Activated effector memory CD4-positive, alpha-beta T cell treated with anti-CD3 and anti-CD28 coated beads, Interleukin-2, amount 50 U/mL, for 16 hours (primary cell): ENCODE measurements at regions not wholly inside any gene's neighbourhood (a gene's known extent, or its start where the extent isn't known, plus 50 kb on each side); places are given as distances from the start of the nearest gene placed in this dataset.
"Not testable (repeated sequence)": the region's sequence is repeated elsewhere in the genome, so short reads cannot be mapped to it uniquely, and the experiment has no call there.

Experiments used
- DNase-seq: peaks from one replicate; pipeline ENCODE4 v3.0.0-alpha.2; 2020

- DNase-seq: no peak
Observed at GRCh38 chr2:195569255-195569654, 87.8 kb upstream of the SLC39A10 start.

GRCh38 chr2:195564625-195565135, 92.3 kb upstream of the SLC39A10 start:
- not testable (repeated sequence) for DNase-seq

- no peak for DNase-seq
Observed at GRCh38 chr2:195563857-195564512, 93.0 kb upstream of the SLC39A10 start.

DNA sequence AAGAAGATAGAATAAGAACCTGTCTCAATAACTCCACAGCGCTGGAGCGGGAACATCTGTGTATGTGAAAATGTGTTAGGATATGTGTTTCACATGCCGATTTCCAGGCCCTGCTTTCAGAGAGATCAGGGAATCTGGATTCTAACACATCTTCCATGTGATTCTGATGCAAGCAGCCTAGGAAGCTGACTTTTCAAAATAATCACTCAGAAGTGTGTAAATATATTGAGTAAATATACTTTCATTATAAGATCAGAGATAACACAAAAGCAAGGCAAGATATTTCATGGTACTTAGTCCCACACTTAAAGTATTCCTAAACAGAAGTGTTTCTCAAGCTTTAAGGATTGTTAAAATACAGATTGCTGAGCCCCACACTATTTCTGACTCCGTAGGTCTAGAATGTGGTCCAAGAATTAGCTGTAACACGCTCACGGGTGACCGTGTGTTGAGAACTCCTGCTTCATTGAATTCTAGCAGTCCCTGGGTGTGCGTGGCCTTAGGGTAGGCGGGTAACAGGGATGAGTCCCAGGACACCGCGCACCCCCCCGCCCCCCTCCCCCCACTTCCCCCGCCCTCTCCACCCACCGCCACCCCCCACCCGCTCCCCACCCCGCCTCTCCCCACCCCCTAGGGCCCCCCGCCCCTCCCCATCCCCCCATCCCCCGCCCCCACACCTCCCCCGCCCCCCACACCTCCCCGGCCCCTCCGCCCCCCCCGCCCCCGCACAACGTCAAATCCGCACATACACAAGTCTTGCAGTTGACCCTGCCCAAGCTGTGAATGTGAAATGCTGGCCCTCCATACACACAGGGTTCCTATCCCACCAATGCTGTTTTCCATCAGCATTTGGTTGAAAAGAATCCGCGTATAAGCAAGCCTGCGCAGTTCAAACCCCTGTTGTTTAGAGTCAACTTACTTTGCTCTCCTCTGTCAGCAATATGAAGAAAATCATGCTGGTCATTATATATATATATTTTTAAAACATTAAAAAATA, 94.2 kb upstream of the SLC39A10 start:
- no peak for DNase-seq

DNA sequence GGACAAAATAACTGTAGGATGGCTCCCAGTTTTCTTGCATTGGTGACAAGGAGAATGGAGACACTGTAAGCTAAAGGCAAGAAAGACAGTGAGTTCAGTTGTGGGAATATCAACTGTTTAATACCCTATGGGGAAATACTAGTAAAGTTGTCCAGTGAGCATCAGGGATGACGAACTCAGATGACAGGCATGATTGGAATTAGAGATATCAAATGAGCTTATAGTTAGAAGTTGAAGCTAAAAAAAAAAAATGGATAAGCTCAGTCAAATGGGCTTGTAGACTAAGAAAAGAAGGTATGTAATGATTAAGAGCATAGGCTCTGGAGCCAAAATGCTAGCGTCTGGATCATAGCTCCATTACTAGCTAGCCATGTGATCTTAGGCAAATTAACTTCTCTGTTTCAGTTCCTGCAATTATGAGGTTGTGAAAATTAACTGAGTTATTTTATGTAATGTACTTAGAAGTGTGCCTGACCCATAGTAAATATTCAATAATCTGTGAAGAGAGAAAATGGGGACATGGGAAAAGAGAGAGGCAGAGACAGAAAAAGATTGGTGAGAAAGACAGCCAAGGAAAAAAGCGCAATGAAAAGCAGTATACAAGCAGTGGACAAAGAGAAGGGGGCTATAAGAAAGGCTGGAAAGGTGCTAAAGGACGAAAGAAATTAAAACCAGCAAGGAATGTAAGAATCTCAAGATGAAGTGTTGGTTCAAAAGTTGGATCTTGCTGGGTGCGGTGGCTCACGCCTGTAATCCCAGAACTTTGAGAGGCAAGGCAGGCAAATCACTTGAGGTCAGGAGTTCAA, 95.7 kb upstream of the SLC39A10 start:
- no peak for DNase-seq

DNA sequence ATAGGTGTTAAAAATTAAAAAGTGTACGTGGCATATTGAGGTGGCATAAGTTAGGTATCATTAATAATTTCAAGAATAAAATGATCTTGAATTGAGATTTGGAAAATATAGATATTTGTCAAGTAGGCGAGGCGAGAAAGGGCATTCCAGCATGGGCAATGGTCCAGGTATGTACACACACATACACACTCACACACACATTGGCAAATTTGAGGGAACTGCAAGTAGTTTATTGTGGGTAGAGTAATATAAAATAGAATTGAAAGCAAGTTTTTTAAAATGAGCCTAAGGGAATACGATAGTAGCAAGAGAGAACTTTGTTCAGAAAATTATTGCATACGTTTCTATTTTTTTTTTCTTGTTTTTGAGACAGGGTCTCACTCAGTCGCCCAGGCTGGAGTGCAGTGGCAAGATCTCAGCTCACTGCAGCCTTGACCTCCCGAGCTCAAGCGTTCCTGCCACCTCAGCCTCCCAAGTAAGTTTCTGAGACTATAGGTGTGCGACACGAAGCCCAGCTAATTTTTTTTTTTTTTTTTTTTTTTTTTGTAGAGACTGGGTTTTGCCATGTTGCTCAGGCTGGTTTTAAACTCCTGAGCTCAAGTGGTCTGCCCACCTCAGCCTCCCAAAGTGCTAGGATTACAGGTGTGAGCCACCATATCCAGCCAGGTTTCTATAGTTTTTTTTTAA, 96.7 kb upstream of the SLC39A10 start:
- no peak for DNase-seq

- peak; percentile 88 for DNase-seq
Observed at GRCh38 chr2:195559431-195559914, 97.6 kb upstream of the SLC39A10 start.

DNA sequence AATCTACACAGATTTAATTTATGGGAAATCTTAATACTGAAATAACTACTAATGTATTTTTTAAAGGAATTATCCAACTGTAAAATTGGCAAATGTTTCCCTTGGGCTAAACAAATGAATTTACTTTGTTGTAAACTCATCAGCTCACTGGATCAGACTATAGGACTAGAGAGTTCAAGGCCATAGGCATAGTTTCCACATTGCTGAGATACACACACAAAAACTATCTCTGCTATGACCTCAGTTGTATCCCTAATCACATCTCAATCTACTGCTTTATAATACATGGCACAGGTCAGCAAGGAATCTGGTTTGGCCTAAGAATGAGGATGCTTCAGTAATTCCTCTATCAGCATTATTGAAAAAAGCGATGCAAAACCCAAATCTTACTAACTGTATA, 101.1 kb upstream of the SLC39A10 start:
- no peak for DNase-seq

GRCh38 chr2:195552581-195552980, 104.4 kb upstream of the SLC39A10 start:
- DNase-seq: no peak

DNA sequence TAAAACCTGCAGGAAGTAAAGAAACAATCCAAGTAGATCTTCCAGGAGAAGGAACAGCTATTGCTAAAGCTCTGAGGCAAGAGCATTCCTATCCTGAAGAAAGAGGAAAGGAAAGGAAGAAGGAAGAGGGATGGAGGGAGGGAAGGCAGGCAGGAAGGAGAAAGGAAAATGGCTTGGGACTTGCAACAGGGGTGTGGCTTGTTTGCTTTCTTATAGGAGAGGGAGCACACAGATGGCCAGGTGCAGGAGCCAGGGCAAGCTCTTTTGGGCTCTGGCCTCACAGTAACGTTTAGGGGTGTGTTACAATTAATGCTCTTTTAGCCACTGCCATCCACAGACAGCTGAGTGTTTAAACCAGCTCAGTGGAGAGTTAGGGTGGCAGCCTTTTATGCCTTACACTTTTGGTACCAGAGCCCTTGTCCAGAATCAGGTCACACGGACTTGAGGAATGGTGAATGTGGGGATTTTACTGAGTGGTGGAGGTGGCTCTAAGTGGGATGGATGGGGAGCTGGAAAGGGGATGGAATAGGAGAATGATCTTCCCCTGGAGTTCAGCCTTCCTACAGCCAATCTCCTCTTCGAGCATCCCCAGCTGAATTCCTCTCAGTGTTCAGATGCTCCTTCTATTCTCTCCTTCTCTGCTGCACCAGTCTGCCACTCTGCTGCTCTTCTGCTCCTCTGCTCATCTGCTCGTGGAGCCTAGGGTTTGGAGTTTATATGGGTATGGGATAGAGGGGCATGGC, 108.7 kb upstream of the SLC39A10 start:
- no peak for DNase-seq

GRCh38 chr2:195547268-195547840, 109.7 kb upstream of the SLC39A10 start:
- DNase-seq: not testable (repeated sequence)

DNA sequence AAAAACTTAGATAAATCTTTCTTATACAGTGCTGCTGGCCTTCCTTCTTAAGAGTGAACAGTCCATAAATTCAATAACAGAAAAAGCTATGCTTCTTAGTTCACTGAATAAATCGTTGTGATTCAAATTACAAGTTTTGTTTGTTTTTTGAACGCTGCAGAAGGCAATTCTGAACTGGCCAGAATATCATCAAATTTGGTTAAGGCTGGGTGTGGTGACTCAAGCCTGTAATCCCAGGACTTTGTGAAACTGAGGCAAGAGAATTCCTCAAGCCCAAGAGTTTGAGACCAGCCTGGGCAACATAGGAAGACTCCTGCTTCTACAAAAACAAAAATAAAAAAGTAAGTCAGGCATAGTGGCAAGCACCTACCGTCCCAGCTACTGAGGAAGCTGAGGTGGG, 111.2 kb upstream of the SLC39A10 start:
- no peak for DNase-seq

GRCh38 chr2:195543902-195544894, 112.8 kb upstream of the SLC39A10 start:
- no peak for DNase-seq

DNA sequence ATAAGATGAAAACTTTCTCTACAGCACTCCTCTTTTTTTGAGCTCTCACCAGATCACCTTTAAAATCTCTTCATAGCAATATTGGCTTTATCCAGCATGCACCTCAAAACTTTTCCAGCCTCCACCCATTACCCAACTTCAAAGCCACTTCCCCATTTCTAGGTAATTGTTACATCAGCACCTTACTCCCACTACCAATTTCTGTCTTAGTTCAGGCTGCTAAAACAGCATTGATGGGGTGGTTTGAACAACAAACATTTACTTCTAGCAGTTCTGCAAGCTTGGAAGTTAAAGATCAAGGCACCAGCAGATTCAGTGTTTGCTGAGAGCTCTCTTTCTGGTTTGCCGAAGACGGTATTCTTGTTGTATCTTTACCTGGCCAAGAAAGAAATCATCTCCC, 114.0 kb upstream of the SLC39A10 start:
- DNase-seq: no peak

GRCh38 chr2:195542067-195542466, 115.0 kb upstream of the SLC39A10 start:
- DNase-seq: no peak

GRCh38 chr2:195538937-195539336, 118.1 kb upstream of the SLC39A10 start:
- DNase-seq: no peak

DNA sequence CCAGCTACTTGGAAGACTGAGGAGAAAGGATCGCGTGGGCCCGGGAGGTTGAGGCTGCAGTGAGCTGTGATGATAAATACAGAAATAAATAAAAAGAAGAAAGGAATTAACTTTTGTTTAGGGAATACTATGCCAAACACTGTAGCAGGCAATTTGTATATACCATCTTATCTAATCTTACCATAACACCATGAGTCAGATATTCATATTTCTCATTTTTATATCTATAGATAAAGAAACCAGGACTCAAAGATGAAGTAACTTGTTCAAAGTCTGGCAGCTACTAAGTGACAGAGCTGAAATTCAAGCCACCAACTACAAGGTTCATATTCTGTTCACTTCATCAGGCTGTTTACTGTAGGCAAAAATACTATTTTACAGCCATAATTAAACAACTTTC, 119.2 kb upstream of the SLC39A10 start:
- DNase-seq: no peak

DNA sequence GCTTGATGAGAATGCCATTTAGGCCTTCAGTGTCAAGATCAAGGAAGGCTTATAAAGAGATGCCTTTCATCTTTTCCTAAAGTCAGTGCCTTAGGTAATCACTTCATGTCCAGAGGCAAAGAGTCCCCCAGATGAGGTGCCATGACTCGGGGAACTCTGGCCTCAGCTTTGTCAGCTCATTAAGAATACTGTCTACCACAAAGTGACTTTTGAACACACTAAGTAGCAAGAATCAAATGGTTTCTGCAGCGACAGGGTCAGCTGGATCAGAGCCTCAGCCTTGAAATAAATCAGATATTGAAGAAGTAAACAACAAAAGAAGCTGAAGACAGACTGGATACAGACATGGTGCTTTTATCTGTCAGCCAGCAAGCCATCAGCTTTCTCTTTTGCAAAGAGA, 120.1 kb upstream of the SLC39A10 start:
- DNase-seq: no peak

GRCh38 chr2:195535911-195536522, 121.0 kb upstream of the SLC39A10 start:
- DNase-seq: peak; percentile 87
